ENCODE measurements at regions not wholly inside any gene's neighbourhood (a gene's known extent, or its start where the extent isn't known, plus 50 kb on each side); places are given as distances from the start of the nearest gene placed in this dataset.

DNA sequence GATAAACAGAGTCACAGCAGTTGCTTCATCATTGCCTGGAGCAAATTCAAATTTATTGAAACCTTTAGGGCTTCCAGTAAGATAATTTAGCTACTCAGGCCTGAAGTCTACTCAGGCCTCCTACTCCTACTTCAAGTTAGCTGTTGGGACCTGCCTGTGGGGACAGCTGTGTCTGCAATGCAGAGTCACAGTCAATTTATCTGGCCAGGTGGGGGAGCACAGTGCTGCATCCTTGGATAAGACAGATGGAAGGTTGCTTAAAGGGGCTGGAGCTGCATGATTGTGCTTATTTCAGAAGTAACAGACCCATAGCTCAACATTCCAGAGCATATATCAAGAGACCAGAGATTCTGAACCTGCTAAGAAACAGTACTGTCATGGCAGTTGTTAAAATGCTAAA lies 932.1 kb downstream of the QKI start (continued):
- TF ChIP-seq MEF2D (tag; conservative IDR thresholded peaks at IDR 0.05; ENCODE audit: low read depth) (no peak), SRSF3 (IDR thresholded peaks at IDR 0.05; ENCODE audit: insufficient read depth, low read length) (no peak), RNF2 (IDR thresholded peaks at IDR 0.05) (no peak), ZBTB7A (IDR thresholded peaks at IDR 0.05; ENCODE audit: borderline replicate concordance, control insufficient read depth, low read depth, low read length) (no peak), NFE2 (IDR thresholded peaks at IDR 0.05; ENCODE audit: low read depth) (peak; percentile 83), MLX (CRISPR knock-in tag; conservative IDR thresholded peaks at IDR 0.05) (no peak), IRF9 (tag; IDR thresholded peaks at IDR 0.05) (peak; percentile 59; the same call in 1 of the 2 replicates), ZZZ3 (IDR thresholded peaks at IDR 0.05) (no peak), FOXA3 (CRISPR knock-in tag; conservative IDR thresholded peaks at IDR 0.05 in 1 of 2, IDR thresholded peaks at IDR 0.05 in 1 of 2) (no peak), TEAD4 (IDR thresholded peaks at IDR 0.05; ENCODE audit: low read length) (peak; percentile 98), TEAD4 (CRISPR knock-in tag; IDR thresholded peaks at IDR 0.05; ENCODE audit: borderline replicate concordance) (no peak), MYNN (IDR thresholded peaks at IDR 0.05) (no peak), MYNN (CRISPR knock-in tag; IDR thresholded peaks at IDR 0.05) (no peak), ZNF224 (CRISPR knock-in tag; IDR thresholded peaks at IDR 0.05) (no peak), ARNT (IDR thresholded peaks at IDR 0.05) (peak in 1 of 2 experiments; percentile 49; a peak in 1 of 4 replicates), RCOR1 (IDR thresholded peaks at IDR 0.05; ENCODE audit: borderline replicate concordance in 1 of 2, low read depth in 2 of 2, low read length in 2 of 2) (peak; percentile 57 to 62; a peak in 2 of 4 replicates), HINFP (tag; conservative IDR thresholded peaks at IDR 0.05; ENCODE audit: low read depth) (no peak), ZNF561 (CRISPR knock-in tag; conservative IDR thresholded peaks at IDR 0.05) (no peak), MAFF (IDR thresholded peaks at IDR 0.05; ENCODE audit: low read length) (peak; percentile 47; the same call in 1 of the 2 replicates), ZBTB11 (CRISPR knock-in tag; IDR thresholded peaks at IDR 0.05) (0 out of 6 replicates have a peak, but pooled peaks of 1 of the 3 experiments have one; percentile 21), CEBPB (tag; IDR thresholded peaks at IDR 0.05) (peak; percentile 47; the same call in 1 of the 2 replicates), POLR2AphosphoS5 (IDR thresholded peaks at IDR 0.05; ENCODE audit: control insufficient read depth, insufficient read depth, low read depth, low read length) (peak; percentile 94)

All from K562 (cell line).